ENCODE measurements at regions not wholly inside any gene's neighbourhood (a gene's known extent, or its start where the extent isn't known, plus 50 kb on each side); places are given as distances from the start of the nearest gene placed in this dataset.

GRCh38 chr3:193851941-193852674 is 259.1 kb downstream of the OPA1 start:
- DNase-seq = peak; percentile 81

GRCh38 chr3:193852901-193853300 is 259.9 kb downstream of the OPA1 start:
- DNase-seq = no peak

- no peak for DNase-seq
These were observed 260.7 kb downstream of the OPA1 start for GRCh38 chr3:193853511-193854219.

GRCh38 chr3:193857996-193858395 is 265.0 kb downstream of the OPA1 start:
- no peak for DNase-seq

GRCh38 chr3:193859195-193859594 is 266.2 kb downstream of the OPA1 start:
- DNase-seq = no peak

- DNase-seq = no peak
These were observed 268.0 kb downstream of the OPA1 start for GRCh38 chr3:193861012-193861411.

GRCh38 chr3:193862843-193863242 is 269.8 kb downstream of the OPA1 start:
- no peak for DNase-seq

GRCh38 chr3:193863657-193864357 is 270.8 kb downstream of the OPA1 start:
- DNase-seq = no peak

- no peak for DNase-seq
These were observed 270.6 kb upstream of the HES1 start for GRCh38 chr3:193865339-193865738.

GRCh38 chr3:193865896-193866480 is 270.0 kb upstream of the HES1 start:
- no peak for DNase-seq

GRCh38 chr3:193868590-193868989 is 267.4 kb upstream of the HES1 start:
- DNase-seq = no peak

- DNase-seq = no peak
These were observed 266.4 kb upstream of the HES1 start for GRCh38 chr3:193869221-193870201.

- DNase-seq = peak; percentile 85
These were observed 265.4 kb upstream of the HES1 start for GRCh38 chr3:193870376-193871219.

GRCh38 chr3:193871220-193871485 is 264.8 kb upstream of the HES1 start:
- no peak for DNase-seq

- peak; percentile 57 for DNase-seq
These were observed 263.6 kb upstream of the HES1 start for GRCh38 chr3:193872265-193872753.

GRCh38 chr3:193873426-193874201 is 262.3 kb upstream of the HES1 start:
- DNase-seq = no peak

- DNase-seq = no peak
These were observed 261.4 kb upstream of the HES1 start for GRCh38 chr3:193874512-193874911.

GRCh38 chr3:193874997-193875593 is 260.9 kb upstream of the HES1 start:
- DNase-seq = peak; percentile 41

GRCh38 chr3:193875601-193876321 is 260.2 kb upstream of the HES1 start:
- DNase-seq = no peak
